A549 (cell line): ENCODE measurements at regions not wholly inside any gene's neighbourhood (a gene's known extent, or its start where the extent isn't known, plus 50 kb on each side); places are given as distances from the start of the nearest gene placed in this dataset.

Experiments
- ATAC-seq, 2 experiments: fragments of 200-7000 bp in 1 of 2; fragments of >200 bp in 1 of 2; cut with Nextera tagmentation in 1 of 2; cut with Tn5 transposase in 1 of 2; 3 replicates each; pipeline versions ENCODE4 v1.8.0 to v1.9.1; 2018 to 2020; ENCODE audit warnings: mild to moderate bottlenecking in 1 of 2, moderate library complexity in 1 of 2
- CTCF ChIA-PET: fragments of 300-600 bp; sonication (Branson Sonifier 250); formaldehyde crosslinking; extraction: SDS; loops from one replicate; lab custom pipeline; 2021; ENCODE audit warnings: antibody characterized with exemption, inconsistent platforms; lab: Yijun Ruan, JAX
- POLR2A ChIA-PET: fragments of 350-600 bp; formaldehyde crosslinking; extraction: SDS; loops from one replicate; lab custom pipeline; 2021; ENCODE audit warnings: antibody characterized with exemption, inconsistent platforms; lab: Yijun Ruan, JAX
- DNase-seq, 2 experiments: peaks; one replicate each; pipeline versions ENCODE4 v3.0.0 to v3.0.0-alpha.2; 2011 to 2016; ENCODE audit warnings: low read depth in 1 of 2, low spot score in 1 of 2
- FAIRE-seq: peaks from 2 replicates; lab custom pipeline; 2011; peaks lifted over from hg19 to GRCh38; lab: Jason Lieb, UNC
- H3K27ac ChIP-seq, 2 experiments: fragments of >200 bp; sonication (Bioruptor Twin); formaldehyde crosslinking; 3 replicates each; pipeline ENCODE4 v1.5.1; 2016 to 2017
- H3K4me1 ChIP-seq: fragments of >200 bp; sonication (Bioruptor Twin); formaldehyde crosslinking; 3 replicates; pipeline ENCODE4 v1.6.1; 2016
- H3K4me2 ChIP-seq: fragments of >200 bp; sonication (Bioruptor Twin); formaldehyde crosslinking; 3 replicates; pipeline ENCODE4 v1.6.1; 2016
- H3K4me3 ChIP-seq: fragments of >200 bp; sonication (Bioruptor Twin); formaldehyde crosslinking; 3 replicates; pipeline ENCODE4 v1.5.1; 2016
- H3K9me3 ChIP-seq: fragments of >200 bp; sonication (Bioruptor Twin); formaldehyde crosslinking; 3 replicates; pipeline ENCODE4 v1.6.1; 2016
- BHLHE40 ChIP-seq: IDR thresholded peaks from 2 replicates; pipeline ENCODE4 v1.6.1; 2012; ENCODE audit warnings: low read depth, low read length, inconsistent platforms
- CTCF ChIP-seq: fragments of >200 bp; sonication (Bioruptor Twin); formaldehyde crosslinking; IDR thresholded peaks from 3 replicates; pipeline ENCODE4 v1.5.1; 2016
- EHMT2 ChIP-seq: fragments of 200-600 bp; sonication (generic); IDR thresholded peaks from 2 replicates; pipeline ENCODE4 v1.6.1; 2016; ENCODE audit warnings: antibody characterized with exemption, low read depth, mild to moderate bottlenecking, moderate library complexity
- ESRRA ChIP-seq: fragments of 150-350 bp; IDR thresholded peaks from 2 replicates; pipeline ENCODE4 v1.6.1; 2014; ENCODE audit warnings: mild to moderate bottlenecking, low read length, borderline replicate concordance
- FOSB ChIP-seq: fragments of 250-450 bp; sonication (Bioruptor Pico); IDR thresholded peaks from 2 replicates; pipeline ENCODE4 v1.5.0; 2020; ENCODE audit warnings: mild to moderate bottlenecking, moderate library complexity
- FOSL2 ChIP-seq, 2 experiments: fragments of 450-650 bp in 1 of 2; fragments of >200 bp in 1 of 2; sonication (Bioruptor Twin) in 1 of 2; formaldehyde crosslinking; IDR thresholded peaks; 2 replicates each; pipeline versions ENCODE4 v1.5.0 to v1.6.1; 2016 to 2020; ENCODE audit warnings: mild to moderate bottlenecking in 1 of 2, moderate library complexity in 1 of 2
- HOXB13 ChIP-seq: fragments of 250-450 bp; sonication (Bioruptor Pico); IDR thresholded peaks from 2 replicates; pipeline ENCODE4 v1.5.0; 2020; ENCODE audit warnings: low read depth, mild to moderate bottlenecking, moderate library complexity
- HOXB5 ChIP-seq: fragments of 250-450 bp; sonication (Bioruptor Pico); IDR thresholded peaks from 2 replicates; pipeline ENCODE4 v1.5.0; 2020; ENCODE audit warnings: mild to moderate bottlenecking, moderate library complexity
- KDM1A ChIP-seq: fragments of 200-600 bp; sonication (generic); IDR thresholded peaks from 2 replicates; pipeline ENCODE4 v1.6.1; 2016; ENCODE audit warnings: low read depth, mild to moderate bottlenecking
- MAFK ChIP-seq: fragments of 450-650 bp; IDR thresholded peaks from 2 replicates; pipeline ENCODE4 v1.6.1; 2014; ENCODE audit not compliant: partially characterized antibody
- MAZ ChIP-seq: fragments of 150-350 bp; IDR thresholded peaks from 2 replicates; pipeline ENCODE4 v1.6.1; 2014; ENCODE audit warnings: antibody characterized with exemption, low read depth, low read length, borderline replicate concordance
- MYC ChIP-seq: IDR thresholded peaks from 2 replicates; pipeline ENCODE4 v1.6.1; 2012; ENCODE audit warnings: mild to moderate bottlenecking, inconsistent platforms, low read length, improper control_type of control experiment, borderline replicate concordance
- PHF8 ChIP-seq: fragments of 200-600 bp; sonication (generic); IDR thresholded peaks from 2 replicates; pipeline ENCODE4 v1.6.1; 2016; ENCODE audit warnings: low read depth, mild to moderate bottlenecking, antibody characterized with exemption, moderate library complexity, borderline replicate concordance
- POLR2A ChIP-seq: IDR thresholded peaks from 2 replicates; pipeline ENCODE4 v1.6.1; 2012; ENCODE audit warnings: mild to moderate bottlenecking, low read length
- RCOR1 ChIP-seq: fragments of 150-350 bp; IDR thresholded peaks from 2 replicates; pipeline ENCODE4 v1.6.1; 2014; ENCODE audit warnings: antibody characterized with exemption, low read length, low read depth
- SREBF2 ChIP-seq: fragments of 450-650 bp; IDR thresholded peaks from 2 replicates; pipeline ENCODE4 v1.6.1; 2014; ENCODE audit warnings: mild to moderate bottlenecking, moderate library complexity
- TP53 ChIP-seq: fragments of 250-450 bp; sonication (Bioruptor Pico); IDR thresholded peaks from 2 replicates; pipeline ENCODE4 v1.5.0; 2021; ENCODE audit warnings: mild to moderate bottlenecking, moderate library complexity
- ZFP36 ChIP-seq: fragments of 450-650 bp; IDR thresholded peaks from 2 replicates; pipeline ENCODE4 v1.6.1; 2014; ENCODE audit warnings: borderline replicate concordance; ENCODE audit not compliant: partially characterized antibody
- ZNF302 ChIP-seq: fragments of 250-450 bp; sonication (Bioruptor Pico); IDR thresholded peaks from 2 replicates; pipeline ENCODE4 v1.9.0; 2021; ENCODE audit warnings: inconsistent platforms, mild to moderate bottlenecking, moderate library complexity
- ZSCAN20 ChIP-seq: fragments of 250-450 bp; sonication (Bioruptor Pico); IDR thresholded peaks from 2 replicates; pipeline ENCODE4 v1.8.0; 2022; ENCODE audit warnings: mild to moderate bottlenecking, moderate library complexity
- WGBS: methylation state at CpG from one replicate; pipeline ENCODE4 v1.1.6; 2017; ENCODE audit errors: missing lambda C conversion rate; 5-methylcytosine and 5-hydroxymethylcytosine counted together
- TF ChIP-seq, protein P1 (sequence below): fragments of 450-650 bp; IDR thresholded peaks from 2 replicates; pipeline ENCODE4 v1.6.1; 2014; ENCODE audit warnings: antibody characterized with exemption
- TF ChIP-seq, protein P2 (sequence below): fragments of >200 bp; sonication (Bioruptor Twin); formaldehyde crosslinking; IDR thresholded peaks from 2 replicates; pipeline ENCODE4 v1.6.1; 2016

GRCh38 chr16:9523994-9524393, 432.6 kb downstream of the HAPSTR1 start:
- H3K4me2 ChIP-seq = no peak overlapping the region
- 12% methylated on average over 6 of the region's 8 CpGs for WGBS
- no peak overlapping the region for H3K4me3 ChIP-seq
- H3K9me3 ChIP-seq = no peaks in the 10 kb centered on the region
- H3K27ac ChIP-seq = no peak overlapping the region
- TF ChIP-seq TP53 (CRISPR knock-in tag) = no peak
- no peak for TF ChIP-seq EHMT2
- TF ChIP-seq PHF8 = no peak
- no peak for TF ChIP-seq KDM1A
- no peak for TF ChIP-seq BHLHE40
- no peak for TF ChIP-seq POLR2A
- no peak for TF ChIP-seq HOXB13
- no peak for TF ChIP-seq RCOR1
- TF ChIP-seq, protein P1, sequence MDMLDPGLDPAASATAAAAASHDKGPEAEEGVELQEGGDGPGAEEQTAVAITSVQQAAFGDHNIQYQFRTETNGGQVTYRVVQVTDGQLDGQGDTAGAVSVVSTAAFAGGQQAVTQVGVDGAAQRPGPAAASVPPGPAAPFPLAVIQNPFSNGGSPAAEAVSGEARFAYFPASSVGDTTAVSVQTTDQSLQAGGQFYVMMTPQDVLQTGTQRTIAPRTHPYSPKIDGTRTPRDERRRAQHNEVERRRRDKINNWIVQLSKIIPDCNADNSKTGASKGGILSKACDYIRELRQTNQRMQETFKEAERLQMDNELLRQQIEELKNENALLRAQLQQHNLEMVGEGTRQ = no peak
- no peak for TF ChIP-seq ESRRA
- TF ChIP-seq, protein P2, sequence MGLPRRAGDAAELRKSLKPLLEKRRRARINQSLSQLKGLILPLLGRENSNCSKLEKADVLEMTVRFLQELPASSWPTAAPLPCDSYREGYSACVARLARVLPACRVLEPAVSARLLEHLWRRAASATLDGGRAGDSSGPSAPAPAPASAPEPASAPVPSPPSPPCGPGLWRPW = no peak
- no peak for FAIRE-seq
- ChIA-PET POLR2A (no interaction called here), CTCF (no interaction called here)
- DNase-seq = no peak
- ATAC-seq = no peak
- H3K4me1 ChIP-seq = no peaks in the 10 kb centered on the region

DNA sequence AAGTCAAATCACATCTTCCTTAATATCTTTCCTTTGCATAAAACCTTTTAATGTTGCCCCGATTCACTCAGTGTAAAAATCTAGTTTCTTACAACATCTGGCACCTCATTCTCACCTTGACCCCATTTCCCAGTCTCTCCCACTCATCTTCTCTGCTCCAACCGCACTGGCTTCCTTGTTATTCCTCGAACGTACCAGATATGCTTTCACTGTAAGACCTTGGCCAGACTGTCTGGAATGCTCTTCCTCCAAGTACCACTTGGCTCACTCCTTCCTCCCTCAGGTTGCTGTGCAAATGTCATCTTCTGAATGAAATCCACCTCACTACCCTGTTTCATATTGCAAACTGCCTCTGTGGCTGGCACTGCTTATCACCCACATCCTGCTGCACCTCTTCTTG, 433.6 kb downstream of the HAPSTR1 start:
- no peak for FAIRE-seq
- Histone ChIP-seq H3K4me1 (no peaks in the 10 kb centered on the region), H3K4me2 (no peak overlapping the region), H3K4me3 (no peak overlapping the region), H3K9me3 (no peaks in the 10 kb centered on the region), H3K27ac (no peak overlapping the region)
- DNase-seq = no peak
- no peak for ATAC-seq
- WGBS = under 1% methylated on average over 4 of the region's 4 CpGs
- TF ChIP-seq ZSCAN20 (CRISPR knock-in tag) = no peak
- TF ChIP-seq SREBF2 = no peak
- ChIA-PET POLR2A (no interaction called here), CTCF (no interaction called here)

DNA sequence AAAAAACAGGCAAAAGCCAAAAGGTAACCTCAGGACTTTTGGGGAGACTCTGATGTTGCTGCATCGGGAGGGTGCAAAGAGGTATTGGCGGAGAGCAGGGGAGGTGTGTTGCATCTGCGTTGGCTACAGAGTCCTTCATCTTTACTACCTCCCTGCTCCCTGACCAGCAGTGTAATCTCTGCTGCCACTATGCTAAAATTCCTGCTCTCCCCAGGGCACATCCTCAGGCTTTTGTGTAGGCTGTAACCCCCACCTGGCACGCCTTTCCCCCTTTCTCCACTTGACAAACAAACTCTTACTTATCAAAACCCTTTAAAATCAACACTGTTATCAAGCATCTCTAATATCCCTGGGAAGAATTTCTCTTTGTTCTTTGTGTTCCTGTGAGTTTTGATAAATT, 435.3 kb downstream of the HAPSTR1 start:
- H3K27ac ChIP-seq = no peak overlapping the region
- DNase-seq (no peak), ATAC-seq (no peak), FAIRE-seq (no peak)
- ChIA-PET CTCF (no interaction called here), POLR2A (no interaction called here)
- no peaks in the 10 kb centered on the region for H3K9me3 ChIP-seq
- H3K4me2 ChIP-seq = no peak overlapping the region
- H3K4me1 ChIP-seq = no peaks in the 10 kb centered on the region
- no peak for TF ChIP-seq MYC
- no peak for TF ChIP-seq HOXB5 (CRISPR knock-in tag)
- TF ChIP-seq ZNF302 (CRISPR knock-in tag) = no peak
- no peak for TF ChIP-seq HOXB13
- no peak for TF ChIP-seq FOSL2 (IDR thresholded peaks at IDR 0.05)
- TF ChIP-seq FOSL2 (CRISPR knock-in tag; IDR thresholded peaks at IDR 0.05) = no peak
- no peak for TF ChIP-seq CTCF
- no peak for TF ChIP-seq FOSB (CRISPR knock-in tag)
- no peak for TF ChIP-seq KDM1A
- no peak for TF ChIP-seq MAFK
- TF ChIP-seq MAZ = no peak
- TF ChIP-seq ZFP36 = no peak
- H3K4me3 ChIP-seq = no peak overlapping the region
- 3% methylated on average over 4 of the region's 4 CpGs for WGBS
